Thymus (tissue), 11 donors: ENCODE measurements at regions not wholly inside any gene's neighbourhood (a gene's known extent, or its start where the extent isn't known, plus 50 kb on each side); places are given as distances from the start of the nearest gene placed in this dataset.
"Not testable (repeated sequence)": the region's sequence is repeated elsewhere in the genome, so short reads cannot be mapped to it uniquely, and the experiment has no call there.

Experiments
- DNase-seq, 9 donors: peaks; one replicate each; pipeline ENCODE4 v3.0.0-alpha.2; 2013; ENCODE audit warnings: low spot score in 9 of 9, low read depth in 6 of 9, missing footprints in 1 of 9
- H3K27ac ChIP-seq, 2 donors: one replicate each; pipeline ENCODE4 v1.5.1; 2013; ENCODE audit warnings: control low read depth in 1 of 2, low read depth in 1 of 2, low read length in 1 of 2, mild to moderate bottlenecking in 1 of 2, moderate library complexity in 1 of 2
- H3K27me3 ChIP-seq, 2 donors: one replicate each; pipeline ENCODE4 v1.5.1; 2013; ENCODE audit warnings: low read length in 1 of 2; ENCODE audit not compliant: control insufficient read depth in 2 of 2, insufficient read depth in 1 of 2
- H3K36me3 ChIP-seq, 2 donors: one replicate each; pipeline ENCODE4 v1.5.1; 2013; ENCODE audit warnings: low read length in 1 of 2, mild to moderate bottlenecking in 1 of 2, moderate library complexity in 1 of 2; ENCODE audit not compliant: control insufficient read depth in 2 of 2, insufficient read depth in 2 of 2
- H3K4me1 ChIP-seq, 2 donors: one replicate each; pipeline ENCODE4 v1.5.1; 2013; ENCODE audit warnings: low read length in 2 of 2; ENCODE audit not compliant: control insufficient read depth in 2 of 2, insufficient read depth in 2 of 2
- H3K4me3 ChIP-seq, 2 donors: one replicate each; pipeline ENCODE4 v1.5.1; 2013; ENCODE audit warnings: low read length in 2 of 2, control low read depth in 1 of 2, mild to moderate bottlenecking in 1 of 2
- H3K9me3 ChIP-seq, 2 donors: one replicate each; pipeline ENCODE4 v1.5.1; 2013; ENCODE audit warnings: low read length in 1 of 2, mild to moderate bottlenecking in 1 of 2; ENCODE audit not compliant: control insufficient read depth in 2 of 2, insufficient read depth in 1 of 2
- WGBS: extraction: QIAGEN DNeasy Blood & Tissue Kit; methylation state at CpG from one replicate; pipeline ENCODE4 v1.1.7; 2013; 5-methylcytosine and 5-hydroxymethylcytosine counted together
- donor health status: healthy.

DNA sequence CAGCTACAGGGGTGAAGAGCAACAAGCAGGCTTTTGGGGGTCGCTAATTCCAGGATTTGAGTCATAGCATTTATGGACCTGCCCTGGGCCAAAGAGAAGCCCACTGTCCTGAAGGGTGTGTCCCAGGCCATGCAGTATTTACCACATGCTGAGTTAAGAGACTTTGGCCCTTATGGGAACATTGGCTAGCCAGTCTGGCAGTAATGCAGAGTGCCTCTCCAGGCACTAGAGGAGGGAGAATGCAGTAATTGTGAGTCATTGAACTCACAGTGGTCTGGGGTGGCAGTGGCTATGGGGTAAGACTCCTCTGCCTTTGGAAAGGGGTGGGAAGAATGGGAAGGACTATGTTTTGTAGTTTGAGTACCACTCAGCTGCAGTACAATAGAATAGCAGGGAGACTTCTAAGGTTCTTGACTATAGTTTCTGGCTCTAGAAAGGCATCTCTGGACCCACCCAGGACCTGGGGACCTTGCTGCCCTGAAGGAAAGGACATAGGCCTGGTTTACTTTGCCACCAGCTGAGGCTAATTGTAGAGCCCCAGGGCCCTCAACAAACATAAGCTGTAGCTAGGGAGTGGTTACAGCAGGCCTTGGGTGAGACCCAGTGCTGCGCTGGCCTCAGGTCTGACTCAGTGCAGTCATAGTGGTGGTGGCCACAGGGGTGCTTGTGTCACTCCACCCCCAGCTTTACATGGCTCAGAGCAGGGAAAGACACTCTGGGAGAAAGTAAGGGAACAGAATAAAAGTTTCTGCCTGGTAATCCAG is 520.9 kb downstream of the HTR1B start:
- WGBS, result 96% methylated on average over 2 of the region's 2 CpGs

DNA sequence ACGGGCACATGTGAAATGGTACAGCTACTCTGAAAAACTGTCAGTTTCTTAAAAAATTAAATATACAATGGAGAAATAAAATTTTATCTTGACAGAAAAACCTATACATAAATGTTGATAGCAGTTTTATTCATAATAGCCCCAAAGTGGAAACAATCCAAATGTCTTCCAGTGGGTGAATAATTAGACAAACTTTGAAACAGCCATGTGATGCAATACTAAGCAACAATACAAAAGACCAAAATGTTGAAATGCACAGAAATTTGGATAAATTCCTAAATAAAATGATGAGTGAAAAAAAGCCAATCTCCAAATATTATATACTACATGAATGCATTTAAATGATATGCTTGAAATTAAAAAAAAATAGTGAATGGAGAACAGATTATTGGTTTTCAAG is 523.1 kb downstream of the HTR1B start:
- Histone ChIP-seq H3K27me3 (no peaks in the 10 kb centered on the region), H3K27ac (no peak overlapping the region), H3K36me3 (no peaks in the 10 kb centered on the region), H3K4me3 (no peak overlapping the region), H3K4me1 (no peaks in the 10 kb centered on the region), H3K9me3 (peaks cover 1 to 7% of the 10 kb centered on the region in 2 donors)
- DNase-seq, result no peak
- 89% methylated on average over 1 of the region's 1 CpG for WGBS

More for the DNA sequence above, 520.9 kb downstream of the HTR1B start:
- DNase-seq, result no peak
- Histone ChIP-seq H3K27me3 (no peaks in the 10 kb centered on the region), H3K27ac (no peak overlapping the region), H3K36me3 (no peaks in the 10 kb centered on the region), H3K4me1 (no peaks in the 10 kb centered on the region), H3K9me3 (peaks cover 1 to 7% of the 10 kb centered on the region in 2 donors), H3K4me3 (no peak overlapping the region)

DNA sequence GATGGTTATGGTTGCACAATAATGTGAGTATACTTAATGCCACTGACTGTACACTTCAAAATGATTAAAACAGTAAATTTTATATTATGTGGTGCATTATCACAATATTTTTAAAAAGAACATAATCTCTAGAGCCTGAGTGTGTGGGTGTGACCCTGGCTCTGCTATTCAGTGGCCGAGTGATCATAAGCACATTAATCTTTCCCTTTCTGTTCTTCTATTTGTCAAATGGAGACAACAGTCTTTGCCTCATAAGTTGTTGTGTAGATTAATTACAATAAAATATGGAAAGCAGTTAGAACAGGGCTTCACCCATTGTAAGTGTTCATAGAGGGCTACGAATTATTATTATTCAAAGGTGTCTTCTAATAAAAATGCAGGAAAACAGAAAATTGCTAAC is 548.6 kb downstream of the HTR1B start:
- WGBS, result 89% methylated on average over 2 of the region's 2 CpGs
- Histone ChIP-seq H3K27me3 (no peaks in the 10 kb centered on the region), H3K27ac (no peak overlapping the region), H3K36me3 (no peaks in the 10 kb centered on the region), H3K4me1 (no peaks in the 10 kb centered on the region), H3K4me3 (no peak overlapping the region), H3K9me3 (peaks cover 1 to 5% of the 10 kb centered on the region in 2 donors)
- DNase-seq, result no peak

DNA sequence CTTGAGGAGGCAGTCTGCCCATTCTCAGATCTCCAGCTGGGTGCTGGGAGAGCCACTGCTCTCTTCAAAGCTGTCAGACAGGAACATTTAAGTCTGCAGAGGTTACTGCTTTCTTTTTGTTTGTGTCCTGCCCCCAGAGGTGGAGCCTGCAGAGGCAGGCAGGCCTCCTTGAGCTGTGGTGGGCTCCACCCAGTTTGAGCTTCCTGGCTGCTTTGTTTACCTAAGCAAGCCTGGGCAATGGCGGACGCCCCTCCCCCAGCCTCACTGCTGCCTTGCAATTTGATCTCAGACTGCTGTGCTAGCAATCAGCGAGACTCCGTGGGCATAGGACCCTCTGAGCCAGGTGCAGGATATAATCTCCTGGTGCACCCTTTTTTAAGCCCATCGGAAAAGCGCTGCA is 557.8 kb downstream of the HTR1B start:
- not testable (repeated sequence) for H3K4me3 ChIP-seq, DNase-seq, H3K27ac ChIP-seq, H3K27me3 ChIP-seq, H3K4me1 ChIP-seq, H3K36me3 ChIP-seq, H3K9me3 ChIP-seq
- WGBS, result 84% methylated on average over 6 of the region's 6 CpGs

DNA sequence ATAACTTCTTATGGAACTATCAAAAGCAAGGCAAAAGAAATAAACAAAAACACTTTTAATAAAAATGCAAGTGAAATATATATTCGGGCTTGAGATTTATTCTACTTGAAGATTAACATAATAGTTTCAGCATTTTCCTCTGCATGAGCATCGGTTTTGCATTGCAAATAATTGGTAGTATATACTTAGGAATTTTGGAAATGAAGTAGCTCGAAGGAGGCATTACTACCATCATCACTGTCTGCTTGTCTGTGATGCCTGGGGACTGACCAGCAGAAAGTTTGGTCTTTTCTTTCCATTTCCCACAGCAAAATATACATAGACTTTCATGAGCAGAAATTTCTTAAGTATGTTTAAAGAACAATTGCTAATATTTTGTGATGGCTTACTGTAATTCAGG is 570.7 kb downstream of the HTR1B start:
- Histone ChIP-seq H3K4me1 (no peaks in the 10 kb centered on the region), H3K36me3 (no peaks in the 10 kb centered on the region)
- 76% methylated on average over 3 of the region's 3 CpGs for WGBS

GRCh38 chr6:76888351-76888750 is 574.9 kb downstream of the HTR1B start:
- DNase-seq, result no peak
- peaks cover 0 to 3% of the 10 kb centered on the region in 2 donors for H3K9me3 ChIP-seq
- H3K4me3 ChIP-seq, result no peak overlapping the region
- H3K27ac ChIP-seq, result no peak overlapping the region
- H3K36me3 ChIP-seq, result no peaks in the 10 kb centered on the region
- H3K27me3 ChIP-seq, result no peaks in the 10 kb centered on the region
- H3K4me1 ChIP-seq, result no peaks in the 10 kb centered on the region

More for the DNA sequence above, 570.7 kb downstream of the HTR1B start:
- Histone ChIP-seq H3K27ac (no peak overlapping the region), H3K9me3 (peaks cover 1 to 8% of the 10 kb centered on the region in 2 donors), H3K4me3 (no peak overlapping the region), H3K27me3 (no peaks in the 10 kb centered on the region)
- no peak for DNase-seq

- Histone ChIP-seq H3K36me3 (no peaks in the 10 kb centered on the region), H3K4me1 (no peaks in the 10 kb centered on the region), H3K4me3 (no peak overlapping the region), H3K27me3 (no peaks in the 10 kb centered on the region), H3K27ac (no peak overlapping the region), H3K9me3 (peaks cover 0 to 3% of the 10 kb centered on the region in 2 donors)
- no peak for DNase-seq
- 95% methylated on average over 3 of the region's 3 CpGs for WGBS
These were observed 576.4 kb downstream of the HTR1B start for GRCh38 chr6:76886900-76887299.

GRCh38 chr6:76885861-76886301 is 577.4 kb downstream of the HTR1B start:
- Histone ChIP-seq H3K36me3 (no peaks in the 10 kb centered on the region), H3K27me3 (no peaks in the 10 kb centered on the region), H3K4me1 (no peaks in the 10 kb centered on the region), H3K27ac (no peak overlapping the region), H3K4me3 (no peak overlapping the region), H3K9me3 (peaks cover 0 to 3% of the 10 kb centered on the region in 2 donors)
- no peak for DNase-seq
- 73% methylated on average over 2 of the region's 2 CpGs for WGBS

- Histone ChIP-seq H3K4me1 (no peaks in the 10 kb centered on the region), H3K27ac (no peak overlapping the region), H3K4me3 (no peak overlapping the region), H3K27me3 (no peaks in the 10 kb centered on the region), H3K36me3 (no peaks in the 10 kb centered on the region), H3K9me3 (peaks cover 0 to 3% of the 10 kb centered on the region in 2 donors)
- WGBS, result 88% methylated on average over 1 of the region's 1 CpG
- no peak for DNase-seq
These were observed 581.9 kb downstream of the HTR1B start for GRCh38 chr6:76881414-76881813.
